HL-60 (cell line): ENCODE measurements at regions not wholly inside any gene's neighbourhood (a gene's known extent, or its start where the extent isn't known, plus 50 kb on each side); places are given as distances from the start of the nearest gene placed in this dataset.

ENCODE experiments used
- CTCF ChIP-seq: IDR thresholded peaks from one replicate; pipeline ENCODE4 v1.5.1; 2011; ENCODE audit warnings: low read length, control low read depth, inconsistent platforms; ENCODE audit not compliant: insufficient read depth
- REST ChIP-seq: IDR thresholded peaks from 2 replicates; pipeline ENCODE4 v1.6.1; 2012; ENCODE audit warnings: low read depth; ENCODE audit not compliant: insufficient replicate concordance

GRCh38 chr2:109053716-109054115, 64.7 kb upstream of the EDAR start:
- TF ChIP-seq CTCF (no peak), REST (no peak)
